KBM-7 (cell line): ENCODE measurements at regions not wholly inside any gene's neighbourhood (a gene's known extent, or its start where the extent isn't known, plus 50 kb on each side); places are given as distances from the start of the nearest gene placed in this dataset.

Experiments used
- DNase-seq: peaks from one replicate; pipeline ENCODE4 v3.0.0-alpha.2; 2015
- in situ Hi-C: fragments of 300-500 bp; cut with MboI; formaldehyde crosslinking; loops from 2 replicates; pipeline ENCODE4 v1.14.3; 2020; ENCODE audit warnings: low sequenced_read_pairs, low pct_unique_long_range_greater_than_20kb, mixed read lengths

GRCh38 chr2:7270011-7270431 is 352.8 kb downstream of the RNF144A start:
- no peak for DNase-seq
- in situ Hi-C loops, result no loop called here

- DNase-seq, result no peak
These were observed 355.0 kb downstream of the RNF144A start for GRCh38 chr2:7272210-7272609.

GRCh38 chr2:7278984-7279383 is 361.8 kb downstream of the RNF144A start:
- in situ Hi-C loops, result no loop called here
- DNase-seq, result no peak

More at GRCh38 chr2:7272210-7272609, 355.0 kb downstream of the RNF144A start:
- in situ Hi-C loops, result no loop called here

- DNase-seq, result no peak
- in situ Hi-C loops, result no loop called here
These were observed 362.3 kb downstream of the RNF144A start for GRCh38 chr2:7279421-7279949.

- no peak for DNase-seq
- in situ Hi-C loops, result no loop called here
These were observed 363.6 kb downstream of the RNF144A start for GRCh38 chr2:7280790-7281189.

- in situ Hi-C loops, result no loop called here
- no peak for DNase-seq
These were observed 364.3 kb downstream of the RNF144A start for GRCh38 chr2:7281231-7282201.

GRCh38 chr2:7286120-7286519 is 368.9 kb downstream of the RNF144A start:
- DNase-seq, result no peak
- in situ Hi-C loops, result no loop called here

GRCh38 chr2:7288484-7288883 is 371.3 kb downstream of the RNF144A start:
- no peak for DNase-seq
- in situ Hi-C loops, result no loop called here

- in situ Hi-C loops, result no loop called here
These were observed 372.5 kb downstream of the RNF144A start for GRCh38 chr2:7289697-7290096.

GRCh38 chr2:7292154-7292691 is 375.0 kb downstream of the RNF144A start:
- no peak for DNase-seq
- in situ Hi-C loops, result no loop called here

More at GRCh38 chr2:7289697-7290096, 372.5 kb downstream of the RNF144A start:
- DNase-seq, result no peak

- no peak for DNase-seq
- in situ Hi-C loops, result no loop called here
These were observed 392.4 kb downstream of the RNF144A start for GRCh38 chr2:7309582-7309981.

- no peak for DNase-seq
- in situ Hi-C loops, result no loop called here
These were observed 407.5 kb downstream of the RNF144A start for GRCh38 chr2:7324706-7325105.

- DNase-seq, result no peak
- in situ Hi-C loops, result no loop called here
These were observed 408.0 kb downstream of the RNF144A start for GRCh38 chr2:7325186-7325585.

GRCh38 chr2:7329465-7329864 is 412.3 kb downstream of the RNF144A start:
- in situ Hi-C loops, result no loop called here
- no peak for DNase-seq

- in situ Hi-C loops, result no loop called here
- DNase-seq, result no peak
These were observed 416.1 kb downstream of the RNF144A start for GRCh38 chr2:7333189-7333765.

- DNase-seq, result no peak
- in situ Hi-C loops, result no loop called here
These were observed 416.8 kb downstream of the RNF144A start for GRCh38 chr2:7333960-7334493.

- no peak for DNase-seq
These were observed 421.7 kb downstream of the RNF144A start for GRCh38 chr2:7338961-7339360.

GRCh38 chr2:7346336-7346735 is 429.1 kb downstream of the RNF144A start:
- in situ Hi-C loops, result no loop called here

More at GRCh38 chr2:7338961-7339360, 421.7 kb downstream of the RNF144A start:
- in situ Hi-C loops, result no loop called here

GRCh38 chr2:7348761-7349160 is 431.5 kb downstream of the RNF144A start:
- no peak for DNase-seq
- in situ Hi-C loops, result no loop called here

More at GRCh38 chr2:7346336-7346735, 429.1 kb downstream of the RNF144A start:
- no peak for DNase-seq

GRCh38 chr2:7352191-7352590 is 435.0 kb downstream of the RNF144A start:
- no peak for DNase-seq
- in situ Hi-C loops, result no loop called here
